ENCODE measurements at regions not wholly inside any gene's neighbourhood (a gene's known extent, or its start where the extent isn't known, plus 50 kb on each side); places are given as distances from the start of the nearest gene placed in this dataset.

DNA sequence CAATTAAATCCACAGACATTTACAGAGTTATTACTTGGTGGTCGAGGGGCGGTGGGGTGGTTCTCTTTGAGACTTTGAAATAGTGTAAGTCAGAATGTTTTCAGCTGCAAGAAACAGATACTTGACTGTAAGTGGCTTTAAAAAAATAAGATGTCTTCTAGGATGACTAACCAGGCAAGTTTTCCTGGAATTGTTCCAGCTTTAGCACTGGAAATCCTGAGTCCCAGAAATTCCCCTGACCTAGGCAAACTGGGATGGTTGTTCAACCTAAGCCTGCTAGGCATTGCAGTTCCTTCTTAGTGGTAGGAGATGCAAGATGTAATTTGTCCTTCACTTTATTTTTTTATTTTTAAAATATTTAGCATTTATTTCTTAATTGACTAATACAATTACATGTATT lies 169.5 kb upstream of the POC5 start:
- no peak for TF ChIP-seq POLR2AphosphoS5 (IDR thresholded peaks at IDR 0.05; ENCODE audit: low read depth, low read length)
- TF ChIP-seq, protein P1, sequence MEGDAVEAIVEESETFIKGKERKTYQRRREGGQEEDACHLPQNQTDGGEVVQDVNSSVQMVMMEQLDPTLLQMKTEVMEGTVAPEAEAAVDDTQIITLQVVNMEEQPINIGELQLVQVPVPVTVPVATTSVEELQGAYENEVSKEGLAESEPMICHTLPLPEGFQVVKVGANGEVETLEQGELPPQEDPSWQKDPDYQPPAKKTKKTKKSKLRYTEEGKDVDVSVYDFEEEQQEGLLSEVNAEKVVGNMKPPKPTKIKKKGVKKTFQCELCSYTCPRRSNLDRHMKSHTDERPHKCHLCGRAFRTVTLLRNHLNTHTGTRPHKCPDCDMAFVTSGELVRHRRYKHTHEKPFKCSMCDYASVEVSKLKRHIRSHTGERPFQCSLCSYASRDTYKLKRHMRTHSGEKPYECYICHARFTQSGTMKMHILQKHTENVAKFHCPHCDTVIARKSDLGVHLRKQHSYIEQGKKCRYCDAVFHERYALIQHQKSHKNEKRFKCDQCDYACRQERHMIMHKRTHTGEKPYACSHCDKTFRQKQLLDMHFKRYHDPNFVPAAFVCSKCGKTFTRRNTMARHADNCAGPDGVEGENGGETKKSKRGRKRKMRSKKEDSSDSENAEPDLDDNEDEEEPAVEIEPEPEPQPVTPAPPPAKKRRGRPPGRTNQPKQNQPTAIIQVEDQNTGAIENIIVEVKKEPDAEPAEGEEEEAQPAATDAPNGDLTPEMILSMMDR (IDR thresholded peaks at IDR 0.05; ENCODE audit: control extremely low read depth in 1 of 3, insufficient read depth in 1 of 3, low read depth in 1 of 3, low read length in 3 of 3) = no peak

All from H1 (cell line).